ENCODE measurements at regions not wholly inside any gene's neighbourhood (a gene's known extent, or its start where the extent isn't known, plus 50 kb on each side); places are given as distances from the start of the nearest gene placed in this dataset.

- TF ChIP-seq, protein P1, sequence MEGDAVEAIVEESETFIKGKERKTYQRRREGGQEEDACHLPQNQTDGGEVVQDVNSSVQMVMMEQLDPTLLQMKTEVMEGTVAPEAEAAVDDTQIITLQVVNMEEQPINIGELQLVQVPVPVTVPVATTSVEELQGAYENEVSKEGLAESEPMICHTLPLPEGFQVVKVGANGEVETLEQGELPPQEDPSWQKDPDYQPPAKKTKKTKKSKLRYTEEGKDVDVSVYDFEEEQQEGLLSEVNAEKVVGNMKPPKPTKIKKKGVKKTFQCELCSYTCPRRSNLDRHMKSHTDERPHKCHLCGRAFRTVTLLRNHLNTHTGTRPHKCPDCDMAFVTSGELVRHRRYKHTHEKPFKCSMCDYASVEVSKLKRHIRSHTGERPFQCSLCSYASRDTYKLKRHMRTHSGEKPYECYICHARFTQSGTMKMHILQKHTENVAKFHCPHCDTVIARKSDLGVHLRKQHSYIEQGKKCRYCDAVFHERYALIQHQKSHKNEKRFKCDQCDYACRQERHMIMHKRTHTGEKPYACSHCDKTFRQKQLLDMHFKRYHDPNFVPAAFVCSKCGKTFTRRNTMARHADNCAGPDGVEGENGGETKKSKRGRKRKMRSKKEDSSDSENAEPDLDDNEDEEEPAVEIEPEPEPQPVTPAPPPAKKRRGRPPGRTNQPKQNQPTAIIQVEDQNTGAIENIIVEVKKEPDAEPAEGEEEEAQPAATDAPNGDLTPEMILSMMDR (IDR thresholded peaks at IDR 0.05; ENCODE audit: control extremely low read depth, extremely low read depth, low read depth, missing control alignments), result no peak
- CTCF ChIA-PET, result interaction anchor here (1.6 to 2.4 kb wide), 4 partner anchors 11 to 548 kb away, joined by 5 to 8 read pairs (median 6); no protein-coding TSS in a partner anchor
- POLR2A ChIA-PET, result no interaction called here
- no peak for DNase-seq (ENCODE audit: extremely low spot score)
Measured at GRCh38 chr12:65560286-65560685, 264.0 kb upstream of the HMGA2 start.

- DNase-seq (ENCODE audit: extremely low spot score), result no peak
- ChIA-PET POLR2A (no interaction called here), CTCF (interaction anchor here (0.8 to 2.5 kb wide), 3 partner anchors 13 to 117 kb away, joined by 3 to 5 read pairs (median 3); no protein-coding TSS in a partner anchor)
- TF ChIP-seq, protein P1 (IDR thresholded peaks at IDR 0.05; ENCODE audit: control extremely low read depth, extremely low read depth, low read depth, missing control alignments), result no peak
Measured at GRCh38 chr12:65561798-65562382, 262.4 kb upstream of the HMGA2 start.

GRCh38 chr12:65565601-65566560, 258.4 kb upstream of the HMGA2 start:
- DNase-seq (ENCODE audit: extremely low spot score), result no peak
- TF ChIP-seq, protein P1 (IDR thresholded peaks at IDR 0.05; ENCODE audit: control extremely low read depth, extremely low read depth, low read depth, missing control alignments), result no peak
- ChIA-PET POLR2A (no interaction called here), CTCF (interaction anchor here (2.4 to 3.7 kb wide), 2 partner anchors 9 to 10 kb away, joined by 12 to 21 read pairs; no protein-coding TSS in a partner anchor)

GRCh38 chr12:65566751-65567150, 257.5 kb upstream of the HMGA2 start:
- DNase-seq (ENCODE audit: extremely low spot score), result no peak
- TF ChIP-seq, protein P1 (IDR thresholded peaks at IDR 0.05; ENCODE audit: control extremely low read depth, extremely low read depth, low read depth, missing control alignments), result no peak
- CTCF ChIA-PET, result interaction anchor here (3.7 kb wide), 1 partner anchor 10 kb away, joined by 21 read pairs; no protein-coding TSS in a partner anchor
- POLR2A ChIA-PET, result no interaction called here

GRCh38 chr12:65567820-65568219, 256.5 kb upstream of the HMGA2 start:
- no peak for DNase-seq (ENCODE audit: extremely low spot score)
- ChIA-PET CTCF (interaction anchor here (1.3 to 1.9 kb wide), 2 partner anchors 11 to 553 kb away, joined by 3 to 7 read pairs; no protein-coding TSS in a partner anchor), POLR2A (no interaction called here)
- TF ChIP-seq, protein P1 (IDR thresholded peaks at IDR 0.05; ENCODE audit: control extremely low read depth, extremely low read depth, low read depth, missing control alignments), result no peak

DNA sequence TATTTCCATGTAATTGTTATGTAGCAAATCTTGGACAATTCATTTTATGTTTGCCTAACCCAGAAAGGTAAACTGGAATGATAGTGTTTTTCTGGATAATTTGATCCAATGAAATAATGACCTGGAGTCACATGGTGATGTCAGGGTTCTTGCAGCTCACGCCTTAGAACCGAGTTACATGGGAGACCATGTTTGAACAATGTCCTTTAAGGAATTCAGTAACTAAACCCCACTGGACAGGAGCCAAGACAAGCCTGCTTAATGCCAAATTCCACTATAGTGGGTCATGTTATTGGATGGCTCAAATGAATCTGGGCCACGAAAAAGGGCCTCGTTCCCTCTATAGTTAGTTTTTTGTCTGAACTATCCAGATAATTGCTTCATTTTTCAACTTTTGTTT, 255.8 kb upstream of the HMGA2 start:
- TF ChIP-seq, protein P1 (IDR thresholded peaks at IDR 0.05; ENCODE audit: control extremely low read depth, extremely low read depth, low read depth, missing control alignments), result no peak
- CTCF ChIA-PET, result interaction anchor here (1.3 to 1.9 kb wide), 3 partner anchors 10 to 552 kb away, joined by 3 to 7 read pairs (median 3); no protein-coding TSS in a partner anchor
- DNase-seq (ENCODE audit: extremely low spot score), result no peak
- POLR2A ChIA-PET, result no interaction called here

All from GM10248 (cell line).